ENCODE measurements at regions not wholly inside any gene's neighbourhood (a gene's known extent, or its start where the extent isn't known, plus 50 kb on each side); places are given as distances from the start of the nearest gene placed in this dataset.

DNA sequence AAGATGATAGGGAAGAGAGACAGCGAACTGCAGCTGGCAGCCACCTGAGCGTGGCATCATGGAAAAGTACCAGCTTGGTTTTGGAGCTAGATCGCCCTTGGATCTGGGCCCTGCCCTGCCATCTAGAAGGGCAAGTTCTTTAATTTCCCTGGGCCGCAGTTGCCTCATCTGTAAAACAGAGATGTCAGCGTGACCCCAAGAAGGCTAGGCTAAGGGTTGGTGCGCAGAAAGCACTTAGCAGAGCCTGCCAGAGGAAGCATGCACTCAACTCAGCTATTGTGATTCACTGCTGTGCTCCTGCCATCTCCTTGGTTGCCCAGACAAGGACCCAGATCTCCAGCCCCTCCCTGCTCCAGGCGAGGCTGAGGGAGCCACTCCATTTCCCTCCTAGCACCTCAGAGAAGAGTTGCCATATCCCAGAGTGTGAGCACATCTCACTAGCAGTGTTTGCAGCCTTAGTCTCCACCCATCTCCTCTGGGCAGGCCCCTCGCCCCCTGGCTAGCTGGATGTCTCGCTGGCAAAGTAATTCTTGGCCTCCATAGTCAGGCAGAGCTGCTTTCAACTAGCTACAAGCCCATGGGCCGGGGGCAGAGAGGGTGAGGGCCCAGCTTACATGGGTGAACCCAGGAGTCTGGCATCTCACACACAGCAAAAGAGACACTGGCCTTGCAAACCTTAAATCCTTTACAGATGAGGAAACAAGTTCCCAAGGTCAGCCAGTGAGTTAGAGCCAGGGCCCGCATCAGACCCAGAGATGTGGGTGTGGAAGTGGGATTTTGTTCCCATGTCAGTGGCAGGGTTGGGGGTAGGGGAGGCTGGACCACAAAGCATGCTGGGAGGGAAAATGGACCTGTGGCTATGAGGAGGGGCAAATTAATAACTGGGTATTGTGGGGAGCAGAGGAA is 280.7 kb upstream of the TLE3 start:
- TF ChIP-seq, protein P1, sequence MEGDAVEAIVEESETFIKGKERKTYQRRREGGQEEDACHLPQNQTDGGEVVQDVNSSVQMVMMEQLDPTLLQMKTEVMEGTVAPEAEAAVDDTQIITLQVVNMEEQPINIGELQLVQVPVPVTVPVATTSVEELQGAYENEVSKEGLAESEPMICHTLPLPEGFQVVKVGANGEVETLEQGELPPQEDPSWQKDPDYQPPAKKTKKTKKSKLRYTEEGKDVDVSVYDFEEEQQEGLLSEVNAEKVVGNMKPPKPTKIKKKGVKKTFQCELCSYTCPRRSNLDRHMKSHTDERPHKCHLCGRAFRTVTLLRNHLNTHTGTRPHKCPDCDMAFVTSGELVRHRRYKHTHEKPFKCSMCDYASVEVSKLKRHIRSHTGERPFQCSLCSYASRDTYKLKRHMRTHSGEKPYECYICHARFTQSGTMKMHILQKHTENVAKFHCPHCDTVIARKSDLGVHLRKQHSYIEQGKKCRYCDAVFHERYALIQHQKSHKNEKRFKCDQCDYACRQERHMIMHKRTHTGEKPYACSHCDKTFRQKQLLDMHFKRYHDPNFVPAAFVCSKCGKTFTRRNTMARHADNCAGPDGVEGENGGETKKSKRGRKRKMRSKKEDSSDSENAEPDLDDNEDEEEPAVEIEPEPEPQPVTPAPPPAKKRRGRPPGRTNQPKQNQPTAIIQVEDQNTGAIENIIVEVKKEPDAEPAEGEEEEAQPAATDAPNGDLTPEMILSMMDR (IDR thresholded peaks at IDR 0.05) = no peak
- TF ChIP-seq POLR2A (IDR thresholded peaks at IDR 0.05) = no peak
